ENCODE measurements at regions not wholly inside any gene's neighbourhood (a gene's known extent, or its start where the extent isn't known, plus 50 kb on each side); places are given as distances from the start of the nearest gene placed in this dataset.

- TF ChIP-seq POLR2AphosphoS5 (IDR thresholded peaks at IDR 0.05) = no peak
- TF ChIP-seq CTCF (IDR thresholded peaks at IDR 0.05) = no peak
- TF ChIP-seq EP300 (IDR thresholded peaks at IDR 0.05) = no peak
- TF ChIP-seq POLR2A (IDR thresholded peaks at IDR 0.05) = no peak
Observed at GRCh38 chr12:130079279-130079678, 83.0 kb upstream of the FZD10 start.
